ENCODE measurements at regions not wholly inside any gene's neighbourhood (a gene's known extent, or its start where the extent isn't known, plus 50 kb on each side); places are given as distances from the start of the nearest gene placed in this dataset.
"Not testable (repeated sequence)": the region's sequence is repeated elsewhere in the genome, so short reads cannot be mapped to it uniquely, and the experiment has no call there.

GRCh38 chr7:70890147-70890969 is 241.6 kb upstream of the GALNT17 start:
- ChIA-PET POLR2A (no interaction called here), CTCF (no interaction called here)
- Mint-ChIP-seq H3K27ac (no peak overlapping the region), H3K4me1 (ENCODE audit: low read depth) (no peaks in the 10 kb centered on the region), H3K9me3 (peaks cover 7% of the 10 kb centered on the region), H3K36me3 (ENCODE audit: low read depth) (no peaks in the 10 kb centered on the region), H3K4me3 (no peak overlapping the region), H3K27me3 (no peaks in the 10 kb centered on the region)
- DNase-seq (no peak), ATAC-seq (no peak)
- TF ChIP-seq, protein P1, sequence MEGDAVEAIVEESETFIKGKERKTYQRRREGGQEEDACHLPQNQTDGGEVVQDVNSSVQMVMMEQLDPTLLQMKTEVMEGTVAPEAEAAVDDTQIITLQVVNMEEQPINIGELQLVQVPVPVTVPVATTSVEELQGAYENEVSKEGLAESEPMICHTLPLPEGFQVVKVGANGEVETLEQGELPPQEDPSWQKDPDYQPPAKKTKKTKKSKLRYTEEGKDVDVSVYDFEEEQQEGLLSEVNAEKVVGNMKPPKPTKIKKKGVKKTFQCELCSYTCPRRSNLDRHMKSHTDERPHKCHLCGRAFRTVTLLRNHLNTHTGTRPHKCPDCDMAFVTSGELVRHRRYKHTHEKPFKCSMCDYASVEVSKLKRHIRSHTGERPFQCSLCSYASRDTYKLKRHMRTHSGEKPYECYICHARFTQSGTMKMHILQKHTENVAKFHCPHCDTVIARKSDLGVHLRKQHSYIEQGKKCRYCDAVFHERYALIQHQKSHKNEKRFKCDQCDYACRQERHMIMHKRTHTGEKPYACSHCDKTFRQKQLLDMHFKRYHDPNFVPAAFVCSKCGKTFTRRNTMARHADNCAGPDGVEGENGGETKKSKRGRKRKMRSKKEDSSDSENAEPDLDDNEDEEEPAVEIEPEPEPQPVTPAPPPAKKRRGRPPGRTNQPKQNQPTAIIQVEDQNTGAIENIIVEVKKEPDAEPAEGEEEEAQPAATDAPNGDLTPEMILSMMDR (IDR thresholded peaks at IDR 0.05), result no peak
- intact Hi-C loops (cut with micrococcal nuclease), result no loop called here

DNA sequence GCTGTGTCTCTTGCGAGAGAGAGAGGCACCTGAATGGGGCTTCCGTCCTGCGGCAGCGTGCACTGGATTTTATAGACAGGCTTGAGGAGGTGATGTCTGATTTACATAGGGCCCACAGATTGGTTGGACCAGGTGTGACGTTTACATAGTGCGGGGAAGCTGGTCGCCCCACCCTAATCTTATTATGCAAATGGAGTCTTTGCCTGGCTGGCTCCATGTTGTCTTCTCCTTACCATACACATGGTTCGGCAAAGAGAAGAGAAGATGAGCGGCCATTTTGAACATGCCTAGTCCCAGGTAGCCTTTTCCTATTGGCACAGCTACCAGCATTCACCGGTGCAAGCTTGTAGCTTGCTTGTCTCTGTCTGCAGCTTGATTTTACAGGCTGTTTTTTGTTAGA is 238.5 kb upstream of the GALNT17 start:
- CTCF ChIA-PET, result no interaction called here
- Mint-ChIP-seq H3K27ac (no peak overlapping the region), H3K4me3 (no peak overlapping the region), H3K27me3 (no peaks in the 10 kb centered on the region), H3K36me3 (ENCODE audit: low read depth) (no peaks in the 10 kb centered on the region), H3K4me1 (ENCODE audit: low read depth) (no peaks in the 10 kb centered on the region), H3K9me3 (peaks cover 3% of the 10 kb centered on the region)
- POLR2A ChIA-PET, result no interaction called here
- DNase-seq, result no peak
- intact Hi-C loops (cut with micrococcal nuclease), result no loop called here
- TF ChIP-seq, protein P1 (IDR thresholded peaks at IDR 0.05), result no peak
- ATAC-seq, result no peak

GRCh38 chr7:70893971-70894715 is 237.8 kb upstream of the GALNT17 start:
- H3K9me3 Mint-ChIP-seq, result peaks cover 3% of the 10 kb centered on the region
- intact Hi-C loops (cut with micrococcal nuclease), result no loop called here
- CTCF ChIA-PET, result no interaction called here

GRCh38 chr7:70894799-70895198 is 237.1 kb upstream of the GALNT17 start:
- POLR2A ChIA-PET, result no interaction called here
- TF ChIP-seq, protein P1 (IDR thresholded peaks at IDR 0.05), result no peak
- no peak for DNase-seq
- intact Hi-C loops (cut with micrococcal nuclease), result no loop called here
- peaks cover 3% of the 10 kb centered on the region for H3K9me3 Mint-ChIP-seq
- no peak overlapping the region for H3K27ac Mint-ChIP-seq
- H3K4me3 Mint-ChIP-seq, result no peak overlapping the region
- no peaks in the 10 kb centered on the region for H3K4me1 Mint-ChIP-seq (ENCODE audit: low read depth)
- no peaks in the 10 kb centered on the region for H3K27me3 Mint-ChIP-seq
- CTCF ChIA-PET, result no interaction called here
- no peak for ATAC-seq
- no peaks in the 10 kb centered on the region for H3K36me3 Mint-ChIP-seq (ENCODE audit: low read depth)

More at GRCh38 chr7:70893971-70894715, 237.8 kb upstream of the GALNT17 start:
- ATAC-seq (no peak), DNase-seq (no peak)
- Mint-ChIP-seq H3K36me3 (ENCODE audit: low read depth) (no peaks in the 10 kb centered on the region), H3K4me1 (ENCODE audit: low read depth) (no peaks in the 10 kb centered on the region), H3K27ac (no peak overlapping the region), H3K27me3 (no peaks in the 10 kb centered on the region), H3K4me3 (no peak overlapping the region)
- POLR2A ChIA-PET, result no interaction called here
- TF ChIP-seq, protein P1 (IDR thresholded peaks at IDR 0.05), result no peak

DNA sequence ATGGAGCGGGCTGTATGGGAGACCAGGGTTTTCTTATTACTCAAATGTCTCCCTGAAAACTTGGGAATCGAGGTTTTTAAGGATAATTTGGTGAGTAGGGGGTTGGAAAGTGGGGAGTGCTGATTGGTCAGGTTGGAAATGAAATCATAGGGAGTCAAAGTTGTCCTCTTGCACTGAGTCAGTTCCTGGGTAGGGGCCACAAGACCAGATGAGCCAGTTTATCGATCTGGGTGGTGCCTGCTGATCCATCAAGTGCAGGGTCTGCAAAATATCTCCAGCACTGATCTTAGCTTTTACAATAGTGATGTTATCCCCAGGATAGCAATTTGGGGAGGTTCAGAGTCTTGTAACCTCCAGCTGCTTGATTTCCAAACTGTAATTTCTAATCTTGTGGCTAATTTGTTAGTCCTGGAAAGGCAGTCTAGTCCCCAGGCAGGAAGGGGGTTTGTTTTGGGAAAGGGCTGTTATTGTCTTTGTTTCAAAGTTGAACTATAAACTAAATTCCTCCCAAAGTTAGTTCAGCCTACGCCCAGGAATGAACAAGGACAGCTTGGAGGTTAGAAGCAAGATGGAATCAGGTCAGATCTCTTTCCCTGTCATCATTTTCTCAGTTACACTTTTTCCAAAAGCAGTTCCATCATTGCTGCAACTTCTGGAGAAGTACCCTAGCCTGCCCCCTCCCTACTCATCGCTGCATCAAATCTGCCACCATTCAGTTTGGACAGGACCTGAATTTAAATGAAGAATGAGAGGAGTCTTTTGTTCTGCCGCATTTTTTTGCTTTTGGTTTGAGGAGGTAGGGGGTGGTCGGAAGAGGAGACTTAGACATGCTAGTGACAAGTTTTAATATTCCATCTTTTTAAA is 236.4 kb upstream of the GALNT17 start:
- H3K27ac Mint-ChIP-seq; CTCF ChIA-PET; H3K36me3 Mint-ChIP-seq (ENCODE audit: low read depth); DNase-seq; intact Hi-C loops (cut with micrococcal nuclease); H3K4me3 Mint-ChIP-seq; POLR2A ChIA-PET; H3K9me3 Mint-ChIP-seq; H3K4me1 Mint-ChIP-seq (ENCODE audit: low read depth); ATAC-seq; H3K27me3 Mint-ChIP-seq: not testable (repeated sequence)

Data from activated CD8-positive, alpha-beta T cell treated with anti-CD3 and anti-CD28 coated beads for 36 hours (primary cell).